Panc1 (cell line): ENCODE measurements at regions not wholly inside any gene's neighbourhood (a gene's known extent, or its start where the extent isn't known, plus 50 kb on each side); places are given as distances from the start of the nearest gene placed in this dataset.

Source experiments
- ATAC-seq: fragments of 200-7000 bp; cut with Tn5 transposase; 2 replicates; pipeline ENCODE4 v1.9.1; 2020; ENCODE audit warnings: mild to moderate bottlenecking, moderate library complexity
- BruUV-seq: library from RNA; stranded (reverse); fragments of 400-500 nt; replicated peaks from 2 replicates; lab custom pipeline; 2021; lab: Mats Ljungman, UMichigan
- CTCF ChIA-PET: fragments of 300-600 bp; sonication (Branson Sonifier 250); formaldehyde crosslinking; loops from one replicate; lab custom pipeline; 2022; ENCODE audit warnings: antibody characterized with exemption; lab: Charles Lee
- POLR2A ChIA-PET: fragments of 300-600 bp; sonication (Branson Sonifier 250); formaldehyde crosslinking; loops from one replicate; lab custom pipeline; 2022; ENCODE audit warnings: antibody characterized with exemption; lab: Charles Lee
- DNase-seq: peaks from one replicate; pipeline ENCODE4 v3.0.0-alpha.2; 2010; ENCODE audit warnings: low read depth, low spot score
- H3K27ac ChIP-seq: 2 replicates; pipeline ENCODE4 v1.5.1; 2011; ENCODE audit warnings: mild to moderate bottlenecking, low read length, inconsistent platforms
- H3K27me3 ChIP-seq: fragments of 200-500 bp; sonication (Bioruptor generic); 2 replicates; pipeline ENCODE4 v1.6.0; 2014; ENCODE audit warnings: low read length, inconsistent platforms; ENCODE audit not compliant: control insufficient read depth, insufficient read depth
- H3K36me3 ChIP-seq: fragments of 200-500 bp; sonication (Bioruptor generic); 2 replicates; pipeline ENCODE4 v1.5.1; 2014; ENCODE audit warnings: inconsistent platforms, mild to moderate bottlenecking, low read length, moderate library complexity; ENCODE audit not compliant: control insufficient read depth, insufficient read depth
- H3K4me1 ChIP-seq: 2 replicates; pipeline ENCODE4 v1.5.1; 2011; ENCODE audit warnings: inconsistent platforms, mild to moderate bottlenecking, low read length, moderate library complexity; ENCODE audit not compliant: control insufficient read depth, insufficient read depth
- H3K4me3 ChIP-seq, 2 experiments: 2 replicates each; pipeline ENCODE4 v1.5.1; 2011 to 2012; ENCODE audit warnings: low read depth in 2 of 2, low read length in 2 of 2, mild to moderate bottlenecking in 2 of 2, inconsistent platforms in 1 of 2, moderate library complexity in 1 of 2
- H3K9me3 ChIP-seq: fragments of 200-500 bp; sonication (Bioruptor generic); 2 replicates; pipeline ENCODE4 v1.5.1; 2014; ENCODE audit warnings: low read depth, mild to moderate bottlenecking, inconsistent platforms, low read length, moderate library complexity; ENCODE audit not compliant: control insufficient read depth, insufficient read depth
- POLR2AphosphoS5 ChIP-seq: IDR thresholded peaks from 2 replicates; pipeline ENCODE4 v1.6.1; 2012; ENCODE audit warnings: mild to moderate bottlenecking, low read depth, low read length, moderate library complexity
- REST ChIP-seq, 2 experiments: IDR thresholded peaks; 2 replicates each; pipeline ENCODE4 v1.6.1; 2011 to 2012; ENCODE audit warnings: low read depth in 2 of 2, control low read depth in 1 of 2, low read length in 1 of 2, mild to moderate bottlenecking in 1 of 2, moderate library complexity in 1 of 2; ENCODE audit not compliant: insufficient read depth in 1 of 2
- SIN3A ChIP-seq: IDR thresholded peaks from 2 replicates; pipeline ENCODE4 v1.6.1; 2012; ENCODE audit warnings: low read depth, mild to moderate bottlenecking, low read length, moderate library complexity, borderline replicate concordance; ENCODE audit not compliant: insufficient read depth
- TCF7L2 ChIP-seq: IDR thresholded peaks from 2 replicates; pipeline ENCODE4 v1.6.1; 2011; ENCODE audit warnings: mild to moderate bottlenecking, low read depth, low read length, inconsistent platforms
- in situ Hi-C: cut with HindIII; loops from 2 replicates; pipeline ENCODE4 v1.10.0; 2016; ENCODE audit warnings: low sequenced_read_pairs, low pct_unique_long_range_greater_than_20kb
- intact Hi-C: fragments of 100-400 bp; cut with micrococcal nuclease; formaldehyde crosslinking; loops from one replicate; pipeline ENCODE4 v1.10.0; 2022; ENCODE audit not compliant: unreplicated experiment
- TF ChIP-seq, protein P1 (sequence below): fragments of 450-650 bp; IDR thresholded peaks from 2 replicates; pipeline ENCODE4 v1.5.1; 2017; ENCODE audit warnings: mild to moderate bottlenecking

DNA sequence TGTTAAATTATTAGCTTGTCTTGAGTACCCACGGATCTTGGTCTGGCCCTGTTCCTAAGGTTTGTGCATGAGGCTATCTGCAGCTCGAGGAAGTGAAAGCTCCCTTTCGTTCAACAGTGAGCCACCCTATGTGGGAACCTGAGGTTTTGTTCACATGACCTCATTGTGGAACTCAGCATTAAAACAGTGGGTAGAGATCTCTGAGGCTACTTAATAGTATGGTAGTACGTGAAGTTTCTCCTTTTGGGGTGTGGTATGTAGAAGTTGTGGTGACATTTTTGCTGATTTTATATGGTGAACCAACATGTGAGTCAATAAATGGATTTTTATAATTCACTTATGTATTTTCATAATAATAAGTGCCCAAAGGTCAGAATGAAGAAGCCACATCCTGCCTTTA lies 252.7 kb upstream of the FERD3L start:
- CTCF ChIA-PET = interaction anchor here (0.5 to 1.0 kb wide), 2 partner anchors 94 to 1046 kb away, joined by 3 to 7 read pairs; no protein-coding TSS in a partner anchor
- in situ Hi-C loops (no loop called here), intact Hi-C loops (no loop called here)
- no peaks in the 10 kb centered on the region for H3K36me3 ChIP-seq
- H3K4me3 ChIP-seq = no peak overlapping the region
- TF ChIP-seq POLR2AphosphoS5 = no peak
- no peak for TF ChIP-seq REST (IDR thresholded peaks at IDR 0.05; ENCODE audit: insufficient read depth in 1 of 2, low read depth in 2 of 2, low read length in 1 of 2)
- TF ChIP-seq SIN3A = no peak
- TF ChIP-seq, protein P1, sequence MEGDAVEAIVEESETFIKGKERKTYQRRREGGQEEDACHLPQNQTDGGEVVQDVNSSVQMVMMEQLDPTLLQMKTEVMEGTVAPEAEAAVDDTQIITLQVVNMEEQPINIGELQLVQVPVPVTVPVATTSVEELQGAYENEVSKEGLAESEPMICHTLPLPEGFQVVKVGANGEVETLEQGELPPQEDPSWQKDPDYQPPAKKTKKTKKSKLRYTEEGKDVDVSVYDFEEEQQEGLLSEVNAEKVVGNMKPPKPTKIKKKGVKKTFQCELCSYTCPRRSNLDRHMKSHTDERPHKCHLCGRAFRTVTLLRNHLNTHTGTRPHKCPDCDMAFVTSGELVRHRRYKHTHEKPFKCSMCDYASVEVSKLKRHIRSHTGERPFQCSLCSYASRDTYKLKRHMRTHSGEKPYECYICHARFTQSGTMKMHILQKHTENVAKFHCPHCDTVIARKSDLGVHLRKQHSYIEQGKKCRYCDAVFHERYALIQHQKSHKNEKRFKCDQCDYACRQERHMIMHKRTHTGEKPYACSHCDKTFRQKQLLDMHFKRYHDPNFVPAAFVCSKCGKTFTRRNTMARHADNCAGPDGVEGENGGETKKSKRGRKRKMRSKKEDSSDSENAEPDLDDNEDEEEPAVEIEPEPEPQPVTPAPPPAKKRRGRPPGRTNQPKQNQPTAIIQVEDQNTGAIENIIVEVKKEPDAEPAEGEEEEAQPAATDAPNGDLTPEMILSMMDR = no peak
- no peak for TF ChIP-seq TCF7L2
- BruUV-seq = no TSS peak
- POLR2A ChIA-PET = no interaction called here
- DNase-seq = no peak
- no peak for ATAC-seq
- H3K9me3 ChIP-seq = peaks cover 35% of the 10 kb centered on the region; the same call in 1 of the 2 replicates
- H3K27ac ChIP-seq = peak overlapping the region; percentile 55; the same call in 1 of the 2 replicates
- no peaks in the 10 kb centered on the region for H3K4me1 ChIP-seq
- no peaks in the 10 kb centered on the region for H3K27me3 ChIP-seq

DNA sequence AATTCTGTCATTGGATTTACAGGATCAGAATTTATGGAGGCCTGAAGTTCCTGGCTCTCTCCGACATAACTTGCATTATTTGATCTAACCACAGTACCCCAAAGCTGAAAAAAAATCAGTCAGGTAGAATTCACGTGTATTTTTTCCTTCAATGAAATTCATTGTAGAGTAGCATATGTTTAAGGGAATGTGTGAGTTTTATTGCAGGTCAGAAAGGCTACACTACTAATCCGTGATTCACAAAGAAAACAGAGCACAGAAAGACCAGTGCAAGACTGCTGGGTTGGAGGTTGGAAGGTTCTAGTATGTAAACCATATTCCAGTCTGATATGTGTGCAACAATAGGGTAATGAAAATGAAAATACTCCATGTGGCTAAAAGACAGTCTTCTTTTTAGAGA lies 247.0 kb upstream of the FERD3L start:
- Histone ChIP-seq H3K27ac (peak overlapping the region; percentile 67), H3K4me3 (no peak overlapping the region), H3K36me3 (no peaks in the 10 kb centered on the region), H3K9me3 (peaks cover 21% of the 10 kb centered on the region; the same call in 1 of the 2 replicates), H3K27me3 (no peaks in the 10 kb centered on the region), H3K4me1 (peaks cover 11% of the 10 kb centered on the region)
- in situ Hi-C loops = no loop called here
- ATAC-seq (peak; percentile 97), DNase-seq (peak; percentile 70)
- ChIA-PET CTCF (no interaction called here), POLR2A (no interaction called here)
- BruUV-seq = no TSS peak
- TF ChIP-seq POLR2AphosphoS5 = peak; percentile 51; the same call in 1 of the 2 replicates
- TF ChIP-seq TCF7L2 = peak; percentile 76
- no peak for TF ChIP-seq SIN3A
- intact Hi-C loops = no loop called here

GRCh38 chr7:19390795-19391194 lies 245.6 kb upstream of the FERD3L start:
- in situ Hi-C loops = no loop called here
- Histone ChIP-seq H3K9me3 (peaks cover 21% of the 10 kb centered on the region; the same call in 1 of the 2 replicates), H3K27ac (peak overlapping the region; percentile 65), H3K27me3 (no peaks in the 10 kb centered on the region), H3K4me3 (no peak overlapping the region), H3K36me3 (no peaks in the 10 kb centered on the region), H3K4me1 (peaks cover 11% of the 10 kb centered on the region)
- ChIA-PET POLR2A (interaction anchor here (0.7 kb wide), 1 partner anchor 148 kb away, joined by 4 read pairs; no protein-coding TSS in a partner anchor), CTCF (no interaction called here)
- intact Hi-C loops = no loop called here
- DNase-seq (no peak), ATAC-seq (peak; percentile 59; the same call in 1 of the 2 replicates)
- TF ChIP-seq POLR2AphosphoS5 (no peak), SIN3A (no peak), TCF7L2 (no peak), REST (IDR thresholded peaks at IDR 0.05; ENCODE audit: insufficient read depth in 1 of 2, low read depth in 2 of 2, low read length in 1 of 2) (no peak)
- TF ChIP-seq, protein P1 = no peak
- BruUV-seq = no TSS peak
